ENCODE measurements at regions not wholly inside any gene's neighbourhood (a gene's known extent, or its start where the extent isn't known, plus 50 kb on each side); places are given as distances from the start of the nearest gene placed in this dataset.

DNA sequence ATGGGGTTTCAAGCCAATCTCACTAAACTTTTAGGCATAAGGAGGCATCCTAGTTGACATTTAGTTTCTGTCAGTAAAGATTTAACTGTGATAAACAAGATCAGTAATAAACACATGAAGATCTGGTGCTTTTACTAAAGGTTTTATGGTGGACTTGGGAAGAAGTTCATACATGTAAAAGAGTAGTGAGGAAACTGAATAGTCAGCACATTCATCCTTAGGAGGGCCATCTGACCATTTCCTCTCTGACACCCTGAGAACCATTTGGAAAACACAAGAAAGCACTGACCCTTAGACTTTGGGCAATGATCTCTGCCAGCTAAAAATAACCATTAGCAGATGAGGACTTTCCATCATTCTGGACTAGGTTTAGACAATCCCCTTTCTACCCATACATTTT lies 1040.9 kb downstream of the AGBL1 start:
- TF ChIP-seq CTCF (conservative IDR thresholded peaks at IDR 0.05; ENCODE audit: low read depth, low read length) = no peak
- no peak for TF ChIP-seq EZH2 (IDR thresholded peaks at IDR 0.05; ENCODE audit: borderline replicate concordance, low read depth, low read length, poor library complexity, severe bottlenecking)

Measured in A673 (cell line).